Hepatocyte (in vitro differentiated cells): ENCODE measurements at regions not wholly inside any gene's neighbourhood (a gene's known extent, or its start where the extent isn't known, plus 50 kb on each side); places are given as distances from the start of the nearest gene placed in this dataset.

Experiments
- CTCF ChIP-seq: fragments of 200-600 bp; sonication (generic); IDR thresholded peaks from 2 replicates; pipeline ENCODE4 v1.5.1; 2016; ENCODE audit warnings: antibody characterized with exemption, mild to moderate bottlenecking; ENCODE audit not compliant: poor library complexity
- EZH2 ChIP-seq: fragments of 200-600 bp; sonication (generic); IDR thresholded peaks from 2 replicates; pipeline ENCODE4 v1.6.1; 2016; ENCODE audit warnings: antibody characterized with exemption, mild to moderate bottlenecking, borderline replicate concordance

- TF ChIP-seq EZH2 (no peak), CTCF (no peak)
Observed at GRCh38 chr2:60140185-60140584, 413.3 kb downstream of the BCL11A start.
